AG20443 (cell line): ENCODE measurements at regions not wholly inside any gene's neighbourhood (a gene's known extent, or its start where the extent isn't known, plus 50 kb on each side); places are given as distances from the start of the nearest gene placed in this dataset.
A peak's percentile ranks its signal among the peaks of the same experiment; 100 is the strongest.

Source experiments
- DNase-seq: peaks from one replicate; pipeline ENCODE4 v3.0.0; 2012; ENCODE audit warnings: low spot score, mixed read lengths

DNA sequence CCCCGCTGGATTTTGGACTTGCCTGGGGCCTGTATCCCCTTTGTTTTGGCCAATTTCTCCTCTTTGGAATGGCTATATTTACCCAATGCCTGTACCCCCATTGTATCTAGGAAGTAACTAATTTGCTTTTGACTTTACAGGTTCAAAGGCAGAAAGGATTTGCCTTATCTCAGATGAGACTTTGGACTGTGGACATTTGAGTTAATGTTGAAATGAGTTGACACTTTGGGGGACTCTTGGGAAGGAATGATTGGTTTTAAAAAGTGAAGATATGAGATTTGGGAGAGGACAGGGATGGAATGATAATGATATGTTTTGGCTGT is 1220.3 kb upstream of the CITED2 start:
- DNase-seq, result no peak

DNA sequence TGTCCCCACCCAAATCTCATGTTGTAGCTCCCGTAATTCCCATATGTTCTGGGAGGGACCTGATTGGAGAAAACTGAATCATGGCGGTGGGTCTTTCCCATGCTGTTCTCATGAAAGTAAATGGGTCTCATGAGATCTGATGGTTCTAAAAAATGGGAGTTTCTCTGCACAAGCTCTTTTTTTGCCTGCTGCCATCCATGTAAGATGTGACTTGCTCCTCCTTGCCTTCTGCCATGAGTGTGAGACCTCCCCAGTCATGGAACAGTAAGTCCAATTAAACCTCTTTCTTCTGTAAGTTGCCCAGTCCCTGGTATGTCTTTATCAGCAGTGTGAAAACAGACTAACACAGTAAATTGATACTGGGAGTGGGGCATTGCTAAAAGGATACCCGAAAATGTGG is 1218.4 kb upstream of the CITED2 start:
- DNase-seq, result no peak

DNA sequence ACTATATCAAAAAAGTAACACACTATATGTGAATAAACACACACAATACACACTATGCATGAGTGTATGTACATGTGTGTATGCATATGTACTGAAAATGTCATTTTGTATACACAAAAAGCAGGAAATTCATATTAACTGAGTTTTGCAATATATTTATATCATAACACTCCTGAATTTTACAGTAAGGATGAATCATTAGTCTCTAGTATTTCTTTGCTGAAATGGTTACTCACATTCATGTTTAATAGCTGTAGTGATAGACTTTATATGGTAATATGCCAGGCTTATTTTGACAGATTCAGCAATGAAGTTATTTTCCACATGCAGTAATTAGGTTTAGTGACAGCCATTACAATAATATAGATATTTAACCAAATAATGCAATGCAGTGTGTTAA is 1216.2 kb upstream of the CITED2 start:
- no peak for DNase-seq

DNA sequence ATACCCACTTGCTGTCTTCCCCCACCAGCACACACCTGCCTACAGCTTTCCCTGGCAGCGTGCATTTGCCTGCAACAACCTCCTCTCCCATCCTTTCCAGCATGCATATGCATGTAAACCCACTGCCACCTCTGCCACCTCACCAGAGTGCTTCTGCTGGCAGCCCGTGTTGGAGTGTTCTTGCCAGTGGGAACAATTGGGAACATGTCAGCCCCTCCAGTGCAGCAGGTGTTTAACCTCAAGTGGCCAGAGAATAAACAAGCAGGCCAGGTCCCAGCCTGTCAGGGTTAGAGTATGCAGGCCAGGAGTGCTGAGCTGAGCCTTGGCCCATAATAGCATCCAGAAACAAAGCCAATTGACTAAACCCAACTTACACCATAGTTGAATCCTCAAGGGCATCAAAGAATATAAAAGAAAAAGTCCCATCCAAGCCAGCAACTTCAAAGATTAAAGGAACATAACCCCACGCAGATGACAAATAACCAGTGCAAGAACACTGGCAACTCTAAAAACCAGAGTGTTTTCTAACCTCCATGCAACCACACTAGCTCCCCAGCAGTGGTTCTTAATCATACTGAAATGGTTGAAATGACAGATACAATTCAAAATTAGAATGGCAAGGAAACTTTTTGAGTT is 1212.1 kb upstream of the CITED2 start:
- no peak for DNase-seq

DNA sequence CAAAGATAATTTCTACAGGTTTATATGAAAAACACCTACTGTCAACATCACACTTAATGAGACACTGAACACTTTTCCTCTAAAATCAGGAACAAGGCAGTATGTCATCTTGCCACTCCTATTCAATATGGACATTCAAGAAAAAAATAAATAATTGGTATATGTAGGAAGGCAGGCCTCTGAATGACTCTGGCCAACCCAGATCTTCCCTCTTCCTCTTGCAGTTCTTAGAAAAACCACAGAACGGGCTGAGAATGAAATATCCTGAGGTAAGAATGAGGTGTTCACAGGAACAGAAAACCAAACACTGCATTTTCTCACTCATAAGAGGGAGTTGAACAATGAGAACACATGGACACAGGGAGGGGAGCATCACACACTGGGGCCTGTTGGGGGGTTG is 1207.2 kb upstream of the CITED2 start:
- DNase-seq, result no peak

DNA sequence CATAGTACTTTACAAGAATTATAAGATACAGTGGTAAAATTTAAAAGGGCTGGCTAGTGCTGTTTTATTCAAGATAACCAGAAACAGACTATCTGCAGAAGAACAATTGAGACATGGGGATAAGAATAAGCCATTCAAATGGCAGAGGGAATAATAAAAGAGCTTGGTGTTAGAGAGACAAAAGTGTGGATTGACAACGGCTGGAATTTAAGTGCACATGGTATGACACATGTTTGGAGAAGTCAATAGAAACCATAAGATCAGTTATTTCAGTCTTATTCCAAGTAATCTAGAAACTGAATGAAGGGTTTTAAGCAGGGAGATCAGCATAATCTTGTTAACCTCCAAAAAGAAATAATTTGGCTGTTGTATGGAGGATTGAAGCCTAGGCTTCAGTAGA is 1205.5 kb upstream of the CITED2 start:
- no peak for DNase-seq

DNA sequence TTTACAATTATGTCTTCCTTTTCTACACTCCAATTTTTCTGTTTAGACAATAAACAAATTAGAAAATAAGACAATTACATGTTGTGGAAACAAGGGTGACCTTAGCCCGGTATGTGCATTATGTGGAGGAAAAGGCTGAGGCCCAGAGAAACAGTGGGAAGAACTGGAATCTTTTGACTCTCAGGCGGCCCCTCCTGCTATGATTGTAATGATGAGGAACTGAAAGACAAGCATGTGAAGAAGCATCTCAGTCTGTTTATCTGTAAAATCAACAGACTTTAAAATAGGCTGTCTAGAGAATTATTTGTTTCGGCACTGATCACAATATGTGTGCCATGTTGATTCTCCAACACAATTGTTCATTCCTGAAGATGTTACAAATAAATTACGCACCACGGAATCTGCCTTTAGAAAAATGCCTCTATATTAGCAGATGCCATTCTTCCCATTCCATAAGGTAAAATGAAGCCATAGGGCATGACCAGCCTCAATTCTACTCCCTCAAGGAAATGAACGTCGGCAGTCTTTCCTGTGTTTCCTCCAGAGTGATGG is 1201.6 kb upstream of the CITED2 start:
- no peak for DNase-seq

DNA sequence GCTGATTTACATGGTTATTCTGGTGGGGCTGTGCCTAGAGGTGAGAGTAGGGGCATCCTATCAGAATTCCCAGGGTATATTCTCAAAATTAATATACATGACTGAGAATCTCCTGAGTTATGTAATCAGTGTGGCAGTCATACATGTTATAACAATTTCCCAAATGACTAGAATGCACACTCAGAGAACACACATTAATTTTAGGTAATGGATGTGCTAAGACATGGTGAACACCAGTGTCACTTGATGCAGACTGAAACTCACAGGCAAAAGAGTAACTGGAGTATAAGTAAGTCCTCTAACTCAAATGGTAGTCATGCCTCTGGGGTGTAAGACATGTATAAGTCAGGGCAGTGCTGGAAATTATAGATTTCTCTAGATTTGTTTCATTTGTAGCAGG is 1198.4 kb upstream of the CITED2 start:
- DNase-seq, result no peak

DNA sequence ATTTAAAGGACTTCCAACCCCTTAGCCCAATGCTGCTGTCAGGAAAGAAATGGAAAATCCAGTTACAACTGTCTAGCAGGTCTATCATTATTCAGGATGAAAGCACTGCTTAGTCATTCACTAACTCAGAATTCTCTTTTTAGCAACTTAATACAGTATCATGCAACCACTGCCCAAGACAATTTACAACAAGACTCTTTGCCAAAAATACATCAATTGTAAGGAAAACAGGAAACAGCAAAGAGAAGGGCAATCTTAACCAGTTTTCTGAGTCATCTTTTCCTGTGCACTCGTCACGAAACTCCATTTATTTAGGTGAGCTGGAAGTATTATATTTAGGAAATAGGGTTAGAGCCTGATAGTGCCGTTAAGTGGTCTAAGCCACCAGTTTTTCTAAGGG is 1197.7 kb upstream of the CITED2 start:
- peak; percentile 63 for DNase-seq

DNA sequence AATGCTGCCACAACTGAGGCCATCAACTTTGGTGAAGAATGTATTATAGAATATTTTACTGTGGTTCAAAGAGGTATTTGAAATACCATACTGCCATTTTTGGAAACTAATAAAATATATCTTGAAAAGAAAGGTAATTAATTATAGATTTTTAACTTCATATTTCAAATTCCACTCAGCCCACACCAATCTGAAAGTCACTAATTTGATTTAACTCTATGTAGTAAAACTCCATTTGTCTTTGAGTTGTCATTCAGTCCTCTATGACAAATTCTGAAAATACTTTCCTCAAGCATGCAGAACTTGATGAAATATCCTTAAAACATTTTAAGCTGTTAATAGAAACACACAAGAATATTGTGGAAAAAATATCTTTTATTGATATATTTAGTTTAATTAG is 1196.7 kb upstream of the CITED2 start:
- no peak for DNase-seq

DNA sequence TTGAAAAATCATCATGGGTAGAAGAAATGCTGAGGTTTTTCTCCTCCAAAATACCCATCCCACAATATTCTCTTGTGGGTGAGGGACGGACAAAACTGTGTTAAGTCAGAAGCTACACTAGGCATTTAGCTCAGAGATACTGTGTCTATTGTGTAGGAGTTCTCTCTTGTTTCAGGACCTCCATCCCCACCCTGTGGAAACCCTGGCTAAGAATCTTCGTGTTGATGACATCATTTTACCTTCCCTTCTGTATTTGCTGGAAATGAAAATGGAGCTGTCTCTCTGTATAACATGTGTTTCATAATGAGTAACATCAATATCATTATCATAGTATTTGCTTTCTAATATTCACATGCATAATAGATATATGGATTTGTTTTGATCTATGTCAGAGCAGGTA is 1193.0 kb upstream of the CITED2 start:
- no peak for DNase-seq

DNA sequence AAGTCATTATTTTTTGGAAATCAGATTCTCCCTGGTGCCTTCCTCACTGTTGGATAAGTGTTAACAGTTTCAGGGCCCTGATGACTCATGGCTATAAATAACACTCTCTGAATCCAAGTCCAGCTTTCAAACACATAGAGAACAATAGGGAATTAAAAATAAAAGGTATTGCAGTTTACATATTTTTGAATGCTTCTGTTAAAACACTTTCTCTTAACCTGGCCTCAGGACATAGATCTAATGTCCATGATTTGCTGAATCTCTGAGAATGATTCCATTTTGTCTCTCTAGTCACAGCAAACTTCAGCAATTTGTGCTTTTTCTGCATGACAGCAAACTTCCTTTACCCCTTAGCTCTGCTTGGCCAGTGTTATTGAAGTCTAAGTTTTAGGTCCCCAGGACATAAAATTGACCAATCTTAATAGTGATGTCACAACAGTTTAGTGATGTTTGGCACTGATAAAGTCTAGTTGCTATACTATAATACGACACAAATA is 1192.4 kb upstream of the CITED2 start:
- DNase-seq, result peak; percentile 25

DNA sequence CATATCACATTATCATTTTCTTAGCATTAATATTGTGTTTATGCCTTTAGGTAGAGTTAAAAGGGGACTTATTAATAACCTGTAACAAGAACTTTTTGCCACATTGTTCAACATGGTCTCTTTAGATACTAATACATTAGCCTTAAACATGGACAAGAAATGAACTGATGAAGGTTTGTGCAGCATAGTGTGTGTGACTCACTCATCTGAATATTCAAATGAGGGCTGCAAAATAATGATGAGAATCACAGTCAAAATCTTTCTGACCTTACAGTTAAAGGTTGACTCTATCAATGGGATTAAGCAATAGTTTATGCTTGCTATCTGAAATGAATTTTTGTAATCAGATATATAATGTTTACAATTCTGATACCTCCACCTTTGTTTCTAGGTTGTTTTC is 1189.3 kb upstream of the CITED2 start:
- DNase-seq, result no peak

DNA sequence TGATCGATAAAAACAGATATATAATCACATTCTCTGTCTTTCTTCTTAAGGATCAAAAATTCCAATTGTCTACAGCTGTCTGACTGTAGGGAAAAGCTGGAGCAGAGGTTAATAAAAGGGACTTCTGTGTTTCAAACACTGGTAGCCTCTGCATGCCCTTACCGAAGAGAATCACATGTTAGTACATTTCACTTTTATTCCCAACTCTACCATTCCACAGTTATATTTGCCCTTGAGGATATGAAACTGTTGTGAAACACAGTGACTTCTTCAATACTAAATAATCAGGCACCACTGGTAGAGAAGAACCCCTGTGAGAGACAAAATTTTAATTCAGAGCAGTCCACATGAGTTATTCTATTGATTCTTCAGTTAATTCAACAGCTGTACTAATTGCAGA is 1187.3 kb upstream of the CITED2 start:
- no peak for DNase-seq

DNA sequence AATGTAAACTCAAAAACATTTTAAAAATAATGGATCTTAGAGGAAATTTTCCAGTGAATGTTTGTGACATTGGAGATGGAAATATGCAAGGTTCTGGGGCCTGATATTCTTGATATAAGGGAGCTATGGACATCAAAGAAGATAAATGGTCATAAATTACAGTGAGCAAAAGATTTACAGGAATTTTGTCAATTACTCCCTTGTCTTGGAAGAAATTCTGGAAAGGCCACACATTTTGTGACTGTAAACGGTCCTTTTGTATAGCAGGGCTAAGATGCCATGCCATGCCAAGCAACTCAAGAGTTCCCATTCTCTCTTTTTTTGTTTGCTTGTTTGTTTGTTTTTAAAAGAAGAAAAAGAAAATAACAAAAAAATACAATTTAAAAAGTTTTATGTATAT is 1186.2 kb upstream of the CITED2 start:
- no peak for DNase-seq

DNA sequence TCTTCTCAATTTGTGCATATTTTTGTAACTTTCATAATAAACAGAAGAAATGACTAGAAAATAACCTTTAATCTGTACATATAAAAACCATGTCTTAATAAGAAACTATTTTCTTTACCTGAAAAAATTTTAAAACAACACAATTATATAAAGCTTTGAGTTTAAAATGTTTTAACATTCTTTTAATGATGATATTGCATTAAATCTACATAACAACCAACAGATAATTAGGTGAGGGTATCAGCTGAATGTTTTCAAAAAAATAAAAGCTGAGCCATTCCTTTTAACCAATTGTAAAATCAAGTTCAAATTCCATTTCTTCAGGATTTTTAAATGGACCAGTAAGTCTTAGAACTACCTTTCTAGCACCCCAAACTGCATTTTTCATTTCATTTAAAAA is 1185.0 kb upstream of the CITED2 start:
- no peak for DNase-seq

DNA sequence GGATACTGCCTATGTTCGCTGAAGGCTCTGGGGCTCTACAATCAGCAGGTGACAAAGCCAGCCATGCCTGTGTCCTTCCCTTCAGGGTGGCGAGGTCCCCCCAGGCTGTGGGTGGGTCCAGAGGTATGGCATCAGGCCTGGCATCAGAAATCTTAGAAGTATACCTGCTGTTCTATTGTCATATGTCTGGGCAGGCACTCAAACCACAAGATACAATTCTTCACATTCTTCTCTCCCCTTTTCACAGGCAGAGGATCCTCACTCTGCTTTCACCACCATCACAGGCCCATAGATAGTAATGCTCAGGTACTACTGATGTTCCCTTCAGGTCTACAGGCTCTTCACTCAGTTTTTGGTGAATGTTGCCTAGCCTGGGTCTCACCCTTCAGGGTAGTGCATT is 1180.0 kb upstream of the CITED2 start:
- DNase-seq, result no peak

DNA sequence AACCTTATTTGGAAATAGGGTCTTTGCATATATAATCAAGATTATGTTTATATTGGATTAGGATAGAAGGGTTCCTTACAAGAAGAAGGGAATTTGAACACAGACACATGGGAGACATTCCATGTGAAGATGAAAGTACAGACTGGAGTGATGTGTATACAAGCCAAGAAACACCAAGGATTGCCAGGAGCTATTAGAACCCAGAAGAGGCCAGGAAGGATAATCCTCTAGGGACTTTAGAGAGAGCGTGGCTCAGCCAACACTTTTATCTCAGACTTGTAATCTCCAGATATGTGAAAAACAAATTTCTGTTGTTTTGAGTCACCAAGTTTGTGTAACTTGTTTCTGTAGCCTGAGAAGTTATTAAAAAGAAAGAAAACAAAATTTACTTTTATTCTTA is 1173.9 kb upstream of the CITED2 start:
- DNase-seq, result no peak

DNA sequence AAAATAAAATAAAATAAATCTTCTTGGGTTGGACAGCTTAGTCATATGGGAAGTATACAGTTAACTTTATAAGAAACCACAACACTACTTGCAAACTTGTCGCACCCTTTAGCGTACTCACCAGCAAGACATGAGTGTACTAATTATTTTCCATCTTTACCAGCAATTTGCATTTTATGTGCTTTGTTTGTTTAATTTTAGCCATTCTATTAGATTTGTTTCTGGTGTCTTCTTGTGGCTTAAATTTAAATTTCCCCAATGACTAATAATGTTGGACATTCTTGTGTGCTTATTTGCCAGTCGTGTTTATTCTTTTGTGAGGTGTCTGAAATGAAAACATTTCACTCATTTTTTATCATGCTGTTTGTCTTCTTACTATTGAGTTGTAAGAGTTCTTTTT is 1172.2 kb upstream of the CITED2 start:
- peak; percentile 20 for DNase-seq

DNA sequence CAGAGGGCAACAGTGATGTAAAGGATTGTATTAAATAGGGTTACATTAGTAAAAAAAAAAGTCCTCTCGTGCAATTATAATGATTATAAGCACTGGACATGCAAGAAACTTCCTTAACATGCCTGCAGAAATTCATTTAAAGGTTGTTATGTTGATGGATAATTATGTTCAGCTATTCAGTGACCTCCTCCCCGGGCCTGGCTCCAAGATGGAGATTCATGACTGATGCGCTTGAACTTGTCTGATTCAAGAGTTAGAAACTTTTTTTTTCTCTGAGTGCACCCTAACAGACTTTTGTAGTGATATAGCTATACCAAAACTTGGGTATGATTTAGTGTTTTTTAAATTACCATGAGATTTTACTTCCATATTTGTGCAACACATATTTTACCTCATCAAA is 1170.0 kb upstream of the CITED2 start:
- DNase-seq, result no peak

DNA sequence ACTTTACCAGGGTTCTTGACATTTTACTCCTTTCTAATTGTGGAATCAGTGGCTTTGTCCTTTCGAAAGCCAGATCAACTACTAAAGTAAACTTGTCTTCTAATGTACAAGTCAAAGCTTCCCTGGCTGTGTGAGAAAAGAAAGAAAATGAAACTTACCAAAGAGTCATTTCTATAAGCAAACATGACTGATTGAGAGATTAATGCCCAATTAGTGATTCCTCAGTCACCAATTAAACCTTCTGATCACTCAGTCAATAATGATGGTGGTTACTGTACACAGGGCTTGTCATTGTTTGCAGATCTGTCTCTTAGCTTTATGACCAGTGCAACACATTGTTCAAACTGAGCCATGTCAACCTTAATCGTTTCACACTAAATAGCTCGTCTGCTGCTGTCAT is 1168.4 kb upstream of the CITED2 start:
- no peak for DNase-seq

DNA sequence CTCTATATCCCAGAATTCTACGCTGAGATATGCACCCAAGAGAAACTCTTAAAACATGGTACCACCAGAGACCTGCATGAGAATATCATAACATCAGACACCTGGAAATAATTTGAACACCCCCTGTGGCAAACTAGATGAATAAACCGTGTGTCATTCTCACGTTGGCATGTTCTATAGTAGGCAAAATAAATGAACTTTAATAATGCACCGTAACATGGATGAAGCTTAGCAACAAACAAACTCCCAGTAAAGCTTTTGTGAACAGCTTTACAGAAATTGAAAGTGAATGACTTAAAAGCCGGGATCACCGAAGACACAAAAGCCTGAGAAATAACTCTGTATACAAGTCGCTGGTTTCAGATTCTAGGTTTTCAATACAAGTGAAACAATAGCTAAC is 1166.8 kb upstream of the CITED2 start:
- no peak for DNase-seq

DNA sequence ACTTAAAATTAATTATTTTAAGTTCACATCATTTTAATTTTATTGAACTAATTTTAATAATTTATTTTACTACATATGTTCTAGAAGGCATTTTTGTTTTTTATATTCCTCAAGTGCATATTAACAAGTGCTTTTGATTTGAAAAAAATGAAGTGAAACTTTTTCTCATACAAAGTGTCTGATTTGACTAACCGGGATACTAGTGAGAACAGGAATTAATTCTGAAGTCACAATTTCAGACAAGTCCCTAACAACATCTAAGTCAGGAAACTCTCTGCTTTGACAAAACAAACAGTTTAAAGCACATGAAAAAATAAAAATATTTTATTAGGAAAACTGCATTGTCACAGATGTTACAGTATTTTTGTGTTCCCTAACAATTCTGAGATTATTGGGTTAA is 1166.3 kb upstream of the CITED2 start:
- no peak for DNase-seq

DNA sequence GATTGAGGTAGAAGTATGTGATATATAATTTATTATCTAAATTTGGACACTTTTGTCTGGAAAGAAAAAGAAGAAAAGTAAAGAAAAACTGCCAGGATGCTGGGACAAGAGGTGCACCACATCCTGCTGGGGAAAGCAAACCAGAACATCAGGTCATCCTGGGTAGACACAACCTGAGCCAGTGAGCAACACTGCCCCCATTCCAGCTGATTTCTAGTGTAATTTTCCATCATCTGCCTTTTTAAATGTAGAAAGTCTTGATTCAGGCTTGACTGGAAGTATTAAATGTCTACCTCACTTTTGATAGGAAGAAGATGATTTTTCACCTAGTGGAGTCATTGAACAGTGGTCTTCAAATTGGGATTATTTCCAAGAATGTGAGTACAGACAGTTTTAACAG is 1164.5 kb upstream of the CITED2 start:
- peak; percentile 11 for DNase-seq
